ENCODE measurements at regions not wholly inside any gene's neighbourhood (a gene's known extent, or its start where the extent isn't known, plus 50 kb on each side); places are given as distances from the start of the nearest gene placed in this dataset.

- no peak for DNase-seq (ENCODE audit: low spot score)
Observed at GRCh38 chr11:32531528-32531927, 52.1 kb upstream of the EIF3M start.

- no peak for DNase-seq (ENCODE audit: low spot score)
Observed at GRCh38 chr11:32529994-32530588, 53.5 kb upstream of the EIF3M start.

DNA sequence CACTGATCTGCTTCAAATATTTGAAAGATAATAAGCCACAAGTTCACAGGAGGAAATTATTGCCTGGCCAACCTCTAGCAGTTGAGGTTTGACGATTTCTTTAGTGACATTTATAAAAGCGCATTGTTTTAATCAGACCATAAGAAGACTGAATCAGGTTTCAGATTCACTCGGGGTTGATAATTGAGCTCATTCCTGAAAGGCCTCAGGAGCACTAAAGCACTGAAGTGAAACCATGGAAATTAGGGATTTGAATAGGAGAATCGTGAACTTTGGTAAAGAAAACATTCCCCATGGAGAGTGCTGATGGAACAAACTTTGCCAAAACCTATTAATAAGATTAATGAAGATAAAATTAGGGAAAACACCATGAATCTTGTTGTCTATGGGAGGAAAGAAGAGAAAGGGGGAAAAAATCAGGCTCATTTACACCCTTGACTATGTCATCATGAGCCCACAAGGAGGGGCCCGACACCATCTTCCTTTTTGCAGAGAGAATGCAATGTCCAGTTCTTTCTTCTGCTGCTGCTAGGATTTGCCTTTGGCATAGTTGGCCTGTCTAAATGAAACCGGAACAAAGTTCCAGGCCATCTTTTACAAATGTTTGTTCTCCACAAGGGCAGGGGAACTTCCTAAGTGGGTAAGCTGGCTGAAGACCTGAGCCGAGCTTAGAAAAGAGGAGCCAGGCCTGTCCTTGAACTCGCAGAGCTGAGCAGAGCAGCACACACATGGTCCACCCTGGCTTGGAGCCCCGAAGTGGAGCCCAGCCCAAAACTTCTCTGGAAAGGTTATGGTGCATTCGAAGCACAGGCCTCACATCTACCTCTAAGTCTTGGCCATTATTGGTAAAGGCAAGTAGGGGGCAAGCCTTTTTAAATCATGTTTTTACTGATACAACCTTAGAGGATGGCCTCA is 56.1 kb upstream of the EIF3M start:
- no peak for DNase-seq (ENCODE audit: low spot score)

GRCh38 chr11:32526760-32527159 is 56.9 kb upstream of the EIF3M start:
- DNase-seq (ENCODE audit: low spot score) = no peak

DNA sequence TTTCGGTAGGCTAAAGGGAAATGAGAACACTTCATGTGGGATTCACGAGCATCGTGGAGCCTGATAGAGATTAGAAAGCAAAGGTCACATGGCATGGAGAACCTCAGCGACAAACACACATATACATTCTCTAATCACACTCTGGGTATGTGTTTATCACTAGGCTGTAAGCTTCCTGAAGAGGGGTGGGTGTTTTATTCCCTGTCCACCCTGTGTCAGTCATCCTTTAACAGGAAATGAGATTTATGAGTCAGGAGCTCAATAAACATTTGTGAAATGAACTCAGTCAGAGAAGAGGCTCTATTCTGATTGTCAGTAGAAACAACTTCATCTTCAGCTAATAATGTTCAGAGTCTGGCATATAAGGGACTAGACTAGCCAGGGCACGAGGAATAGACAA is 71.7 kb upstream of the EIF3M start:
- no peak for DNase-seq (ENCODE audit: low spot score)

DNA sequence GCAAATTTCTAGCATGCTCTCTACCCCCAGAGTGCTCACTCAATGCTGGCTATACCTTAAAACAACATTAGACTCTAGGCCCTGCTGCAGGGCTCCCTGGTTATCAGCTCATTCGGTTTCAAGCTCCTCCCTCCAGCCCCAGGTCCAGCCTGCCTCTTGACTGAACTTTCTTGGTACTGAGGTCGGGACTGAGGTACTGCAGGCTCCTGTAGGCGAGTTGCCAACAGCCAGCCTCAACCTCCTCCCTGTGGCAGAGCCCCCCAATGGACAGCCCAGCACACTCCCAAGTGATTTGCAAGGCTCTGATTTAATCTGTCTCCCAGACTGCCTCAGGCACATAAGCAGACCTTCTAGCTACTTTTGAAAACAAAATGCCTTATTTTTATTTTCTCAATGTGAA is 73.6 kb upstream of the EIF3M start:
- DNase-seq (ENCODE audit: low spot score) = peak; percentile 23

- no peak for DNase-seq (ENCODE audit: low spot score)
Observed at GRCh38 chr11:32508780-32509179, 73.4 kb upstream of the WT1 start.

DNA sequence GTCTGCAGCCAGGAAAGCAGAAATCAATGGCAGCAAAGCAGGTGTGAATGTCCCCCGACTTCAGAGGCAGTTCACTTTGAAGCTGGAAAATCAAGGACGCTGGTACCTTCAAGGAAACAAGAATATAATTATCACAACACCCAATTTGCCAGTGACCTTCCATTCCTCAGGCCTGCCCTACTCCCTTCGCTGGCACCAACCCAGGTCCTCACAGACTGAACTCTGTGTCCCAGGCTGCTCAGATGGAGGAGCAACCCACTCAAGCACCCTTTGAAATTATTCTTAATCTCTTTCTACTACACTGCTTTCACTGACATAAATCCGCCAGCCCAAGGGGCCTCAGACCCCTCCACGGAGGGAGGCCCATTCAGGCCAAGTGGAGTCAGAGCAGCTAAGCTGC is 64.7 kb upstream of the WT1 start:
- DNase-seq (ENCODE audit: low spot score) = no peak

DNA sequence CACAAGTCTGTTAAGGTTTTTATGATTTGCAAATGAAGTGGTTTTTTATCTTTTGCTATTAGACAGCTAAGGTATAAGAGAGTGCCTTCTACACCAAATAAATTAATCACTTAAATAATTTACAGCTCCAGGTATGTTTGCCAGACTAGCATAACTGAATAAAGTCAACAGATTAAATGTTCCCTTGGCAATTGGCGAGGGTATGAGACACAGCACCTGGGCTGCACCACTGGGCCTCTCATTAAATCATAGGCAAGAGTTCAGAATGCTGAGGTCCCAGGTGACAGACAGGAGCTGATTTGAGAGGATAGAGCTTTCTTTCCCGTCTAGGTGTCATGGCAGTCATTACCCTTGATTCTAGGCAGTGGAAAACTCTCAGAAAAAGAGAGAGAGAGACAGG is 62.6 kb upstream of the WT1 start:
- DNase-seq (ENCODE audit: low spot score) = no peak

GRCh38 chr11:32494629-32495028 is 59.3 kb upstream of the WT1 start:
- no peak for DNase-seq (ENCODE audit: low spot score)

DNA sequence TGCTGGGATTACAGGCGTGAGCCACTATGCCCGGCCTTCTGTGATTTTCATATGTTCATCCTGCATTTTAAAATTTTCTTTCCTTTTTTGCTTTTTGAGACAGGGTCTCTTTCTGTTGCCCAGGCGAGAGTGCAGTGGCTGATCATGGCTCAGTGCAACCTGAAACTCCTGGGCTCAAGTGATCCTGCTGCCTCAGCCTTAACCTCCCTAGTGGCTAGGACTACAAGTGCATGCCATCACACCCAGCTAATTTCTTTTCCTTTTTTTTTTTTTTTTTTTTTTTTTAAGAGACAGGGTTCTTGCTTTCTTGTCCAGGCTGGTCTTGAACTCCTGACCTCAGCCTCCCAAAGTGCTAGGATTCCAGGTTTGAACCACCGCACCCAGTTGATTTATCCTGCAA is 54.1 kb upstream of the WT1 start:
- DNase-seq (ENCODE audit: low spot score) = no peak

- peak; percentile 61 for DNase-seq (ENCODE audit: low spot score)
Observed at GRCh38 chr11:32487270-32487669, 51.9 kb upstream of the WT1 start.

DNA sequence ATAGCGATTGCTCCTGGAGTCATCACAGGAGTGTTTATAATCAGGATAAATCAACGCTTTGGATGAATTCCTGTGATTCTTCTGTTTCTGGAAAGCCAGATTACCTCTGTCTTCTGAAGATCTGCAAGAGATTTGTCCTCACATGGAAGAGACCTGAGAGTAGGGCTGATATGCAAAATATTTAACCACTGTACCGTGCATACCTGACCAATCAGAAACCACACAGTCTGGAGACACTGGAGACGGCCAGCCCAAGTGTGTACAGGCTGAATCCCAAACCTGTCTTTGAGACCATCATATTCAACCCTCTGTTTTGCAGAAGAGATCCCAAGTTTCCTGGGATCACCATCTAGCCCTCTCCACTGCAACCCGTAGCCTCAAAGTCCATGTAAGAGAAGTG is 50.4 kb upstream of the WT1 start:
- DNase-seq (ENCODE audit: low spot score) = no peak

Measured in iPS-NIHi11 (cell line).